ENCODE measurements at regions not wholly inside any gene's neighbourhood (a gene's known extent, or its start where the extent isn't known, plus 50 kb on each side); places are given as distances from the start of the nearest gene placed in this dataset.

- Histone ChIP-seq H3K4me3 (ENCODE audit: low read depth, low read length, poor library complexity, severe bottlenecking) (no peak overlapping the region), H3K9ac (ENCODE audit: low read length) (no peak overlapping the region), H3K27ac (ENCODE audit: low read depth, low read length, poor library complexity, severe bottlenecking) (no peak overlapping the region), H3K9me2 (ENCODE audit: low read depth, low read length) (no peaks in the 10 kb centered on the region), H3K79me2 (ENCODE audit: insufficient read depth, low read length) (no peaks in the 10 kb centered on the region), H3K4me2 (ENCODE audit: low read length) (no peak overlapping the region), H3K9me3 (ENCODE audit: low read length) (no peaks in the 10 kb centered on the region), H3K36me3 (ENCODE audit: insufficient read depth, low read length) (no peaks in the 10 kb centered on the region), H4K20me1 (ENCODE audit: insufficient read depth, low read length) (no peaks in the 10 kb centered on the region), H3K4me1 (ENCODE audit: insufficient read depth, low read length, severe bottlenecking) (no peaks in the 10 kb centered on the region), H3K27me3 (ENCODE audit: insufficient read depth, low read length) (no peaks in the 10 kb centered on the region), H2AFZ (ENCODE audit: low read length) (no peak overlapping the region), H3F3A (ENCODE audit: insufficient read depth, low read length) (no peaks in the 10 kb centered on the region)
- TF ChIP-seq EZH2 (IDR thresholded peaks at IDR 0.05; ENCODE audit: borderline replicate concordance, low read length): no peak
- no peak for TF ChIP-seq CTCF (IDR thresholded peaks at IDR 0.05; ENCODE audit: low read length)
These were observed 144.0 kb upstream of the MYRIP start for GRCh38 chr3:39665441-39665840.

DNA sequence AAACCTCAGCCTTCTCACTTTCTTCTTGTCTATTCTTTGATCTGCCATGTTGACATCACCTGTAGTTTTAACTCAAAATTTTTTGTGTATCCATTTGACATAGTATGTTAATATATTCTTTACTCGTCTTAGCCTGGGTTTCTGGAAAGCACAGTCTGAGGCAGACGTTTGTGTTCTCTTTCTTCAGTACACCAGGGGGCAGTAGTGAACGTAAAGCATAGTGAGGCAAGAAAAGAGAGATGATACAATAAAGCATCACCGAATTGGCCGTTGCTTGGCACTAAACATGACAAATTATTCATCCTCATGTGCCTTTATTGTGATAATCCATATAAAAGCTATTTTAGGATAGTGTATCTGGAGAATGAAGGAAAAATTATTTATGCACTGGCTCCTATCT lies 141.0 kb upstream of the MYRIP start:
- no peak overlapping the region for H3K4me3 ChIP-seq (ENCODE audit: low read depth, low read length, poor library complexity, severe bottlenecking)

GRCh38 chr3:39671116-39671515 lies 138.3 kb upstream of the MYRIP start:
- no peaks in the 10 kb centered on the region for H3K9me3 ChIP-seq (ENCODE audit: low read length)
- H3K9me2 ChIP-seq (ENCODE audit: low read depth, low read length): no peaks in the 10 kb centered on the region
- no peaks in the 10 kb centered on the region for H3K79me2 ChIP-seq (ENCODE audit: insufficient read depth, low read length)
- no peak overlapping the region for H3K27ac ChIP-seq (ENCODE audit: low read depth, low read length, poor library complexity, severe bottlenecking)
- H3K36me3 ChIP-seq (ENCODE audit: insufficient read depth, low read length): no peaks in the 10 kb centered on the region
- TF ChIP-seq EZH2 (IDR thresholded peaks at IDR 0.05; ENCODE audit: borderline replicate concordance, low read length): no peak
- no peak for TF ChIP-seq CTCF (IDR thresholded peaks at IDR 0.05; ENCODE audit: low read length)
- H4K20me1 ChIP-seq (ENCODE audit: insufficient read depth, low read length): no peaks in the 10 kb centered on the region
- no peaks in the 10 kb centered on the region for H3K4me1 ChIP-seq (ENCODE audit: insufficient read depth, low read length, severe bottlenecking)
- H3K27me3 ChIP-seq (ENCODE audit: insufficient read depth, low read length): no peaks in the 10 kb centered on the region
- no peak overlapping the region for H3K4me2 ChIP-seq (ENCODE audit: low read length)
- no peaks in the 10 kb centered on the region for H3F3A ChIP-seq (ENCODE audit: insufficient read depth, low read length)
- H3K4me3 ChIP-seq (ENCODE audit: low read depth, low read length, poor library complexity, severe bottlenecking): no peak overlapping the region
- H3K9ac ChIP-seq (ENCODE audit: low read length): no peak overlapping the region
- no peak overlapping the region for H2AFZ ChIP-seq (ENCODE audit: low read length)

More for the DNA sequence above, 141.0 kb upstream of the MYRIP start:
- Histone ChIP-seq H3K36me3 (ENCODE audit: insufficient read depth, low read length) (no peaks in the 10 kb centered on the region), H3F3A (ENCODE audit: insufficient read depth, low read length) (no peaks in the 10 kb centered on the region), H3K4me1 (ENCODE audit: insufficient read depth, low read length, severe bottlenecking) (no peaks in the 10 kb centered on the region), H3K9me2 (ENCODE audit: low read depth, low read length) (no peaks in the 10 kb centered on the region), H3K27me3 (ENCODE audit: insufficient read depth, low read length) (no peaks in the 10 kb centered on the region), H3K27ac (ENCODE audit: low read depth, low read length, poor library complexity, severe bottlenecking) (no peak overlapping the region), H3K79me2 (ENCODE audit: insufficient read depth, low read length) (no peaks in the 10 kb centered on the region), H3K9ac (ENCODE audit: low read length) (no peak overlapping the region), H3K9me3 (ENCODE audit: low read length) (no peaks in the 10 kb centered on the region), H2AFZ (ENCODE audit: low read length) (no peak overlapping the region), H3K4me2 (ENCODE audit: low read length) (no peak overlapping the region), H4K20me1 (ENCODE audit: insufficient read depth, low read length) (no peaks in the 10 kb centered on the region)
- TF ChIP-seq EZH2 (IDR thresholded peaks at IDR 0.05; ENCODE audit: borderline replicate concordance, low read length) (no peak), CTCF (IDR thresholded peaks at IDR 0.05; ENCODE audit: low read length) (peak; percentile 67)

All from OCI-LY1 (cell line).